ENCODE measurements at regions not wholly inside any gene's neighbourhood (a gene's known extent, or its start where the extent isn't known, plus 50 kb on each side); places are given as distances from the start of the nearest gene placed in this dataset.

GRCh38 chr5:6937677-6938076 lies 224.4 kb downstream of the TENT4A start:
- Mint-ChIP-seq H3K27me3 (peaks cover 8% of the 10 kb centered on the region), H3K4me1 (no peaks in the 10 kb centered on the region), H3K9me3 (no peaks in the 10 kb centered on the region), H3K4me3 (no peak overlapping the region), H3K36me3 (ENCODE audit: low read depth) (no peaks in the 10 kb centered on the region), H3K27ac (no peak overlapping the region)
- ATAC-seq (ENCODE audit: low read depth) (no peak), DNase-seq (no peak)
- POLR2A ChIA-PET: no interaction called here
- TF ChIP-seq CTCF (IDR thresholded peaks at IDR 0.05): no peak
- intact Hi-C loops (cut with micrococcal nuclease): no loop called here
- CTCF ChIA-PET: no interaction called here

GRCh38 chr5:6941631-6942030 lies 228.4 kb downstream of the TENT4A start:
- Mint-ChIP-seq H3K36me3 (ENCODE audit: low read depth) (no peaks in the 10 kb centered on the region), H3K4me3 (no peak overlapping the region), H3K9me3 (no peaks in the 10 kb centered on the region), H3K27ac (no peak overlapping the region), H3K4me1 (no peaks in the 10 kb centered on the region), H3K27me3 (peaks cover 1% of the 10 kb centered on the region)
- ChIA-PET POLR2A (no interaction called here), CTCF (no interaction called here)
- no peak for DNase-seq
- no peak for ATAC-seq (ENCODE audit: low read depth)
- intact Hi-C loops (cut with micrococcal nuclease): no loop called here
- no peak for TF ChIP-seq CTCF (IDR thresholded peaks at IDR 0.05)

GRCh38 chr5:6943197-6944112 lies 230.2 kb downstream of the TENT4A start:
- no peak for DNase-seq
- ChIA-PET POLR2A (no interaction called here), CTCF (no interaction called here)
- Mint-ChIP-seq H3K9me3 (no peaks in the 10 kb centered on the region), H3K27ac (no peak overlapping the region), H3K36me3 (ENCODE audit: low read depth) (no peaks in the 10 kb centered on the region), H3K27me3 (no peaks in the 10 kb centered on the region), H3K4me3 (no peak overlapping the region), H3K4me1 (no peaks in the 10 kb centered on the region)
- no peak for ATAC-seq (ENCODE audit: low read depth)
- TF ChIP-seq CTCF (IDR thresholded peaks at IDR 0.05): no peak
- intact Hi-C loops (cut with micrococcal nuclease): no loop called here

- intact Hi-C loops (cut with micrococcal nuclease): no loop called here
- ChIA-PET CTCF (no interaction called here), POLR2A (no interaction called here)
Measured at GRCh38 chr5:6948562-6948961, 235.3 kb downstream of the TENT4A start.

GRCh38 chr5:6949230-6949629 lies 236.0 kb downstream of the TENT4A start:
- ATAC-seq (ENCODE audit: low read depth): no peak
- intact Hi-C loops (cut with micrococcal nuclease): no loop called here
- Mint-ChIP-seq H3K9me3 (no peaks in the 10 kb centered on the region), H3K27ac (no peak overlapping the region), H3K36me3 (ENCODE audit: low read depth) (no peaks in the 10 kb centered on the region), H3K4me3 (no peak overlapping the region), H3K4me1 (no peaks in the 10 kb centered on the region), H3K27me3 (no peaks in the 10 kb centered on the region)
- ChIA-PET POLR2A (no interaction called here), CTCF (no interaction called here)
- TF ChIP-seq CTCF (IDR thresholded peaks at IDR 0.05): no peak
- DNase-seq: no peak

More at GRCh38 chr5:6948562-6948961, 235.3 kb downstream of the TENT4A start:
- no peak for ATAC-seq (ENCODE audit: low read depth)
- no peaks in the 10 kb centered on the region for H3K4me1 Mint-ChIP-seq
- DNase-seq: no peak
- no peaks in the 10 kb centered on the region for H3K36me3 Mint-ChIP-seq (ENCODE audit: low read depth)
- no peak overlapping the region for H3K4me3 Mint-ChIP-seq
- no peak overlapping the region for H3K27ac Mint-ChIP-seq
- H3K9me3 Mint-ChIP-seq: no peaks in the 10 kb centered on the region
- no peaks in the 10 kb centered on the region for H3K27me3 Mint-ChIP-seq
- TF ChIP-seq CTCF (IDR thresholded peaks at IDR 0.05): no peak
